ENCODE measurements at regions not wholly inside any gene's neighbourhood (a gene's known extent, or its start where the extent isn't known, plus 50 kb on each side); places are given as distances from the start of the nearest gene placed in this dataset.

DNA sequence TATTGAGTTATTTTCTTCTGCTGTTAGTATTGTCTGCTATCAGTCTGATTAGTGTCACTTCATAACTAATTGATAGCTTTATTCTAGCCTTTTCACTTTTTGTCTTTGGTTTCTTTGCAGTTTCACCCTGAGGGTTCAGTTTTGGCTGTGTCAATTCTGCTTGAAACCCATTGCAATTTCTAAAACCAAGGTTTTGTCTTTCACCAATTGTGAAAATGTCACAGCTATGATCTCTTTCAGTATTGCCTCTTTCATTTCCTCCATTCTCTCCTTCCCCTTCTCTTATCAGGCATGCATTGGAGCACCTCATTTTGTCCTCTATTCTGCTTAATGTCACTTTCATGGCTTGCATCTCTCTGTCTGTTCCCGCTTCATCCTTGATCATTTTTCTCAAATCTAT lies 248.1 kb downstream of the YTHDC2 start:
- no peaks in the 10 kb centered on the region for H4K20me1 ChIP-seq (ENCODE audit: insufficient read depth, low read length)
- H2BK15ac ChIP-seq (ENCODE audit: low read depth, low read length), result no peak overlapping the region
- H3K27ac ChIP-seq (ENCODE audit: insufficient read depth, low read length), result no peak overlapping the region
- H2AK5ac ChIP-seq (ENCODE audit: low read depth, low read length), result no peak overlapping the region
- H3K56ac ChIP-seq (ENCODE audit: extremely low read depth, insufficient read depth, low read length), result no peak overlapping the region
- no peak overlapping the region for H3K23ac ChIP-seq (ENCODE audit: low read depth, low read length)
- no peak for ATAC-seq (ENCODE audit: low read depth)
- dilution Hi-C loops (cut with HindIII; ENCODE audit: low sequenced_read_pairs, unreplicated experiment) (no loop called here), in situ Hi-C loops (cut with MboI; ENCODE audit: low sequenced_read_pairs) (no loop called here), intact Hi-C loops (cut with micrococcal nuclease) (no loop called here)
- WGBS, 2 experiments (ENCODE audit: extremely low coverage in 2 of 2, insufficient read length in 1 of 2), result no CpG with 5 or more reads among the region's 1 CpG
- no peaks in the 10 kb centered on the region for H3K27me3 ChIP-seq (ENCODE audit: control insufficient read depth, insufficient read depth, low read length)
- ChIA-PET CTCF (no interaction called here), POLR2A (ENCODE audit: unreplicated experiment) (no interaction called here)
- no peak for DNase-seq
- no peak overlapping the region for H4K8ac ChIP-seq (ENCODE audit: low read depth in 2 of 2, low read length in 2 of 2)
- no peaks in the 10 kb centered on the region for H3K4me1 ChIP-seq (ENCODE audit: control insufficient read depth, insufficient read depth, low read length)
- H4K5ac ChIP-seq (ENCODE audit: low read depth, low read length), result no peak overlapping the region
- no peak overlapping the region for H2BK120ac ChIP-seq (ENCODE audit: low read depth, low read length)
- H2BK20ac ChIP-seq (ENCODE audit: low read depth, low read length), result no peak overlapping the region
- H3K9ac ChIP-seq (ENCODE audit: low read depth, low read length), result no peak overlapping the region
- no peaks in the 10 kb centered on the region for H3K9me1 ChIP-seq (ENCODE audit: insufficient read depth, low read length)
- no peak overlapping the region for H3K14ac ChIP-seq (replicated peaks; ENCODE audit: low read depth, low read length)
- H2AFZ ChIP-seq (replicated peaks; ENCODE audit: low read length, poor library complexity), result no peak overlapping the region
- no peak overlapping the region for H3K18ac ChIP-seq (ENCODE audit: low read depth, low read length)
- TF ChIP-seq CEBPB (IDR thresholded peaks at IDR 0.05; ENCODE audit: low read depth, low read length) (no peak), SMC3 (IDR thresholded peaks at IDR 0.05; ENCODE audit: low read depth, low read length) (no peak), MXI1 (IDR thresholded peaks at IDR 0.05; ENCODE audit: borderline replicate concordance, low read depth, low read length) (no peak), FOS (IDR thresholded peaks at IDR 0.05; ENCODE audit: low read depth, low read length) (no peak), MAZ (IDR thresholded peaks at IDR 0.05; ENCODE audit: borderline replicate concordance, low read depth, low read length) (no peak), CHD1 (IDR thresholded peaks at IDR 0.05; ENCODE audit: low read depth, low read length) (no peak), RAD21 (IDR thresholded peaks at IDR 0.05; ENCODE audit: low read length) (no peak), BHLHE40 (IDR thresholded peaks at IDR 0.05; ENCODE audit: low read depth, low read length) (no peak), RCOR1 (IDR thresholded peaks at IDR 0.05; ENCODE audit: insufficient replicate concordance, low read length) (no peak), POLR2A (IDR thresholded peaks at IDR 0.05; ENCODE audit: low read depth, low read length) (no peak), MAFK (IDR thresholded peaks at IDR 0.05; ENCODE audit: low read depth, low read length) (no peak), RFX5 (IDR thresholded peaks at IDR 0.05; ENCODE audit: low read depth, low read length) (no peak), NFE2L2 (IDR thresholded peaks at IDR 0.05; ENCODE audit: low read depth, low read length) (no peak)
- TF ChIP-seq, protein P1, sequence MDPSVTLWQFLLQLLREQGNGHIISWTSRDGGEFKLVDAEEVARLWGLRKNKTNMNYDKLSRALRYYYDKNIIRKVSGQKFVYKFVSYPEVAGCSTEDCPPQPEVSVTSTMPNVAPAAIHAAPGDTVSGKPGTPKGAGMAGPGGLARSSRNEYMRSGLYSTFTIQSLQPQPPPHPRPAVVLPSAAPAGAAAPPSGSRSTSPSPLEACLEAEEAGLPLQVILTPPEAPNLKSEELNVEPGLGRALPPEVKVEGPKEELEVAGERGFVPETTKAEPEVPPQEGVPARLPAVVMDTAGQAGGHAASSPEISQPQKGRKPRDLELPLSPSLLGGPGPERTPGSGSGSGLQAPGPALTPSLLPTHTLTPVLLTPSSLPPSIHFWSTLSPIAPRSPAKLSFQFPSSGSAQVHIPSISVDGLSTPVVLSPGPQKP (IDR thresholded peaks at IDR 0.05; ENCODE audit: borderline replicate concordance, low read depth, low read length), result no peak
- TF ChIP-seq, protein P2, sequence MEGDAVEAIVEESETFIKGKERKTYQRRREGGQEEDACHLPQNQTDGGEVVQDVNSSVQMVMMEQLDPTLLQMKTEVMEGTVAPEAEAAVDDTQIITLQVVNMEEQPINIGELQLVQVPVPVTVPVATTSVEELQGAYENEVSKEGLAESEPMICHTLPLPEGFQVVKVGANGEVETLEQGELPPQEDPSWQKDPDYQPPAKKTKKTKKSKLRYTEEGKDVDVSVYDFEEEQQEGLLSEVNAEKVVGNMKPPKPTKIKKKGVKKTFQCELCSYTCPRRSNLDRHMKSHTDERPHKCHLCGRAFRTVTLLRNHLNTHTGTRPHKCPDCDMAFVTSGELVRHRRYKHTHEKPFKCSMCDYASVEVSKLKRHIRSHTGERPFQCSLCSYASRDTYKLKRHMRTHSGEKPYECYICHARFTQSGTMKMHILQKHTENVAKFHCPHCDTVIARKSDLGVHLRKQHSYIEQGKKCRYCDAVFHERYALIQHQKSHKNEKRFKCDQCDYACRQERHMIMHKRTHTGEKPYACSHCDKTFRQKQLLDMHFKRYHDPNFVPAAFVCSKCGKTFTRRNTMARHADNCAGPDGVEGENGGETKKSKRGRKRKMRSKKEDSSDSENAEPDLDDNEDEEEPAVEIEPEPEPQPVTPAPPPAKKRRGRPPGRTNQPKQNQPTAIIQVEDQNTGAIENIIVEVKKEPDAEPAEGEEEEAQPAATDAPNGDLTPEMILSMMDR (conservative IDR thresholded peaks at IDR 0.05; ENCODE audit: low read depth, low read length), result no peak
- TF ChIP-seq, protein P3, sequence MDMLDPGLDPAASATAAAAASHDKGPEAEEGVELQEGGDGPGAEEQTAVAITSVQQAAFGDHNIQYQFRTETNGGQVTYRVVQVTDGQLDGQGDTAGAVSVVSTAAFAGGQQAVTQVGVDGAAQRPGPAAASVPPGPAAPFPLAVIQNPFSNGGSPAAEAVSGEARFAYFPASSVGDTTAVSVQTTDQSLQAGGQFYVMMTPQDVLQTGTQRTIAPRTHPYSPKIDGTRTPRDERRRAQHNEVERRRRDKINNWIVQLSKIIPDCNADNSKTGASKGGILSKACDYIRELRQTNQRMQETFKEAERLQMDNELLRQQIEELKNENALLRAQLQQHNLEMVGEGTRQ (IDR thresholded peaks at IDR 0.05; ENCODE audit: low read depth, low read length), result no peak
- H3K36me3 ChIP-seq (ENCODE audit: control insufficient read depth, insufficient read depth, low read length), result no peaks in the 10 kb centered on the region
- no peak overlapping the region for H4K91ac ChIP-seq (ENCODE audit: insufficient read depth, low read depth, low read length)
- H2BK5ac ChIP-seq (ENCODE audit: low read depth, low read length, poor library complexity, severe bottlenecking), result no peak overlapping the region
- H3K4ac ChIP-seq (ENCODE audit: low read depth, low read length), result no peak overlapping the region
- no peaks in the 10 kb centered on the region for H3K9me3 ChIP-seq (ENCODE audit: control insufficient read depth, insufficient read depth, low read length)
- H3K4me3 ChIP-seq (ENCODE audit: insufficient read depth, low read depth, low read length), result no peak overlapping the region
- no TSS peak for BruUV-seq (replicated peaks)
- H2AK9ac ChIP-seq (replicated peaks; ENCODE audit: low read depth, low read length, poor library complexity), result no peak overlapping the region
- H3K79me1 ChIP-seq (ENCODE audit: low read depth in 1 of 2, low read length in 2 of 2), result no peaks in the 10 kb centered on the region
- H3K4me2 ChIP-seq (ENCODE audit: low read depth, low read length), result no peak overlapping the region
